ENCODE measurements at regions not wholly inside any gene's neighbourhood (a gene's known extent, or its start where the extent isn't known, plus 50 kb on each side); places are given as distances from the start of the nearest gene placed in this dataset.

DNA sequence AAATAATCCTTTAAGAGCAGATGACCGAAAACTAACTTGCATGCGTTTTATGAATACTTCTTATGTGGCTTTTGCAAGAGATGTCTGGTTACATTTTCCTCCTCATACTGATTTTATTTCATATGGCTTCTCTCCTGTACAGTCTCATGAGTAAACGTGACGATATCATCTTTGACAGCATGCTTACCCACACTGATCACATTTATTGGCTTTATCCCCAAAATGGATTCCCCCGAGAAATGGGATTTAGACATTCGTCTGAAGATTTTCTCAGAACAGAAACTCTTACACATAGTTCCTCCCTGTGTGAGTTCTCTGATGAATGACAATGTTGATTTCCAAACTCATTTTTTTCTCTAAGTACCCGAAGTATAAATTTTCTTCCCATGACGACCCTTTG lies 939.7 kb upstream of the LCORL start:
- TF ChIP-seq, protein P1, sequence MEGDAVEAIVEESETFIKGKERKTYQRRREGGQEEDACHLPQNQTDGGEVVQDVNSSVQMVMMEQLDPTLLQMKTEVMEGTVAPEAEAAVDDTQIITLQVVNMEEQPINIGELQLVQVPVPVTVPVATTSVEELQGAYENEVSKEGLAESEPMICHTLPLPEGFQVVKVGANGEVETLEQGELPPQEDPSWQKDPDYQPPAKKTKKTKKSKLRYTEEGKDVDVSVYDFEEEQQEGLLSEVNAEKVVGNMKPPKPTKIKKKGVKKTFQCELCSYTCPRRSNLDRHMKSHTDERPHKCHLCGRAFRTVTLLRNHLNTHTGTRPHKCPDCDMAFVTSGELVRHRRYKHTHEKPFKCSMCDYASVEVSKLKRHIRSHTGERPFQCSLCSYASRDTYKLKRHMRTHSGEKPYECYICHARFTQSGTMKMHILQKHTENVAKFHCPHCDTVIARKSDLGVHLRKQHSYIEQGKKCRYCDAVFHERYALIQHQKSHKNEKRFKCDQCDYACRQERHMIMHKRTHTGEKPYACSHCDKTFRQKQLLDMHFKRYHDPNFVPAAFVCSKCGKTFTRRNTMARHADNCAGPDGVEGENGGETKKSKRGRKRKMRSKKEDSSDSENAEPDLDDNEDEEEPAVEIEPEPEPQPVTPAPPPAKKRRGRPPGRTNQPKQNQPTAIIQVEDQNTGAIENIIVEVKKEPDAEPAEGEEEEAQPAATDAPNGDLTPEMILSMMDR (IDR thresholded peaks at IDR 0.05) = no peak
- no peak for TF ChIP-seq POLR2A (IDR thresholded peaks at IDR 0.05)

Data from esophagus squamous epithelium (tissue), 4 donors.